ENCODE measurements at regions not wholly inside any gene's neighbourhood (a gene's known extent, or its start where the extent isn't known, plus 50 kb on each side); places are given as distances from the start of the nearest gene placed in this dataset.
"Not testable (repeated sequence)": the region's sequence is repeated elsewhere in the genome, so short reads cannot be mapped to it uniquely, and the experiment has no call there.

- no peaks in the 10 kb centered on the region for H3K9me3 ChIP-seq
These were observed 248.0 kb upstream of the CNTNAP5 start for GRCh38 chr2:123777116-123777515.

GRCh38 chr2:123783164-123783563, 241.9 kb upstream of the CNTNAP5 start:
- Histone ChIP-seq H3K36me3 (no peaks in the 10 kb centered on the region), H3K4me3 (no peak overlapping the region), H3K9me3 (peaks cover 10% of the 10 kb centered on the region), H3K27ac (no peak overlapping the region), H3K4me1 (no peaks in the 10 kb centered on the region), H3K27me3 (ENCODE audit: low read depth) (no peaks in the 10 kb centered on the region)
- DNase-seq (no peak), ATAC-seq (no peak)
- TF ChIP-seq CTCF (IDR thresholded peaks at IDR 0.05), result no peak
- intact Hi-C loops (cut with DNase I), result no loop called here

More at GRCh38 chr2:123777116-123777515, 248.0 kb upstream of the CNTNAP5 start:
- ATAC-seq (no peak), DNase-seq (no peak)
- TF ChIP-seq CTCF (IDR thresholded peaks at IDR 0.05), result no peak
- Histone ChIP-seq H3K4me3 (no peak overlapping the region), H3K27me3 (ENCODE audit: low read depth) (no peaks in the 10 kb centered on the region), H3K36me3 (no peaks in the 10 kb centered on the region), H3K27ac (no peak overlapping the region), H3K4me1 (no peaks in the 10 kb centered on the region)
- intact Hi-C loops (cut with DNase I), result no loop called here

- intact Hi-C loops (cut with DNase I), result no loop called here
- TF ChIP-seq CTCF (IDR thresholded peaks at IDR 0.05), result no peak
- ATAC-seq (no peak), DNase-seq (no peak)
- H3K27ac ChIP-seq, result no peak overlapping the region
- H3K9me3 ChIP-seq, result peaks cover 10% of the 10 kb centered on the region
- H3K4me1 ChIP-seq, result no peaks in the 10 kb centered on the region
- H3K4me3 ChIP-seq, result no peak overlapping the region
- H3K36me3 ChIP-seq, result no peaks in the 10 kb centered on the region
- H3K27me3 ChIP-seq (ENCODE audit: low read depth), result no peaks in the 10 kb centered on the region
These were observed 239.8 kb upstream of the CNTNAP5 start for GRCh38 chr2:123785332-123785731.

- no peak overlapping the region for H3K27ac ChIP-seq
- H3K4me1 ChIP-seq, result no peaks in the 10 kb centered on the region
- intact Hi-C loops (cut with DNase I), result no loop called here
- H3K9me3 ChIP-seq, result no peaks in the 10 kb centered on the region
- no peak for TF ChIP-seq CTCF (IDR thresholded peaks at IDR 0.05)
- H3K36me3 ChIP-seq, result no peaks in the 10 kb centered on the region
- DNase-seq (no peak), ATAC-seq (no peak)
- no peak overlapping the region for H3K4me3 ChIP-seq
- no peaks in the 10 kb centered on the region for H3K27me3 ChIP-seq (ENCODE audit: low read depth)
These were observed 233.9 kb upstream of the CNTNAP5 start for GRCh38 chr2:123791207-123791606.

GRCh38 chr2:123791684-123792083, 233.4 kb upstream of the CNTNAP5 start:
- H3K27ac ChIP-seq, result no peak overlapping the region
- no peaks in the 10 kb centered on the region for H3K9me3 ChIP-seq
- no peak overlapping the region for H3K4me3 ChIP-seq
- H3K36me3 ChIP-seq, result no peaks in the 10 kb centered on the region
- no peaks in the 10 kb centered on the region for H3K4me1 ChIP-seq
- ATAC-seq (no peak), DNase-seq (no peak)
- intact Hi-C loops (cut with DNase I), result no loop called here
- no peak for TF ChIP-seq CTCF (IDR thresholded peaks at IDR 0.05)
- H3K27me3 ChIP-seq (ENCODE audit: low read depth), result no peaks in the 10 kb centered on the region

- H3K9me3 ChIP-seq; DNase-seq; ATAC-seq; intact Hi-C loops (cut with DNase I); H3K4me3 ChIP-seq; H3K27me3 ChIP-seq (ENCODE audit: low read depth); H3K27ac ChIP-seq; H3K4me1 ChIP-seq; H3K36me3 ChIP-seq: not testable (repeated sequence)
These were observed 221.0 kb upstream of the CNTNAP5 start for GRCh38 chr2:123804126-123804525.

GRCh38 chr2:123805746-123806145, 219.3 kb upstream of the CNTNAP5 start:
- H3K27me3 ChIP-seq (ENCODE audit: low read depth); H3K4me1 ChIP-seq; H3K4me3 ChIP-seq; H3K27ac ChIP-seq; H3K9me3 ChIP-seq; intact Hi-C loops (cut with DNase I); DNase-seq; H3K36me3 ChIP-seq; ATAC-seq: not testable (repeated sequence)
